COR-L47 (cell line): ENCODE measurements at regions not wholly inside any gene's neighbourhood (a gene's known extent, or its start where the extent isn't known, plus 50 kb on each side); places are given as distances from the start of the nearest gene placed in this dataset.
"Not testable (repeated sequence)": the region's sequence is repeated elsewhere in the genome, so short reads cannot be mapped to it uniquely, and the experiment has no call there.

Experiments
- DNase-seq: peaks from one replicate; lab custom pipeline; 2025; lab: John Stamatoyannopoulos, UW

GRCh38 chr14:106537597-106537996, 1011.2 kb downstream of the TMEM121 start:
- not testable (repeated sequence) for DNase-seq

- DNase-seq: no peak
These were observed 1011.8 kb downstream of the TMEM121 start for GRCh38 chr14:106538201-106538600.

- DNase-seq: no peak
These were observed 1021.5 kb downstream of the TMEM121 start for GRCh38 chr14:106547735-106548434.

GRCh38 chr14:106549064-106549463, 1022.7 kb downstream of the TMEM121 start:
- no peak for DNase-seq

- no peak for DNase-seq
These were observed 1024.9 kb downstream of the TMEM121 start for GRCh38 chr14:106551265-106551664.

- not testable (repeated sequence) for DNase-seq
These were observed 1029.8 kb downstream of the TMEM121 start for GRCh38 chr14:106556211-106556610.

- peak; percentile 25 for DNase-seq
These were observed 1030.4 kb downstream of the TMEM121 start for GRCh38 chr14:106556665-106557289.

- no peak for DNase-seq
These were observed 1036.1 kb downstream of the TMEM121 start for GRCh38 chr14:106562451-106562850.

GRCh38 chr14:106564058-106564643, 1037.8 kb downstream of the TMEM121 start:
- DNase-seq: peak; percentile 7

- no peak for DNase-seq
These were observed 1052.1 kb downstream of the TMEM121 start for GRCh38 chr14:106578481-106578880.

GRCh38 chr14:106579084-106579483, 1052.7 kb downstream of the TMEM121 start:
- no peak for DNase-seq

GRCh38 chr14:106585692-106586091, 1059.3 kb downstream of the TMEM121 start:
- no peak for DNase-seq

GRCh38 chr14:106586098-106586704, 1059.8 kb downstream of the TMEM121 start:
- no peak for DNase-seq

GRCh38 chr14:106591539-106591938, 1065.2 kb downstream of the TMEM121 start:
- not testable (repeated sequence) for DNase-seq

GRCh38 chr14:106592115-106592852, 1065.9 kb downstream of the TMEM121 start:
- DNase-seq: not testable (repeated sequence)

GRCh38 chr14:106599209-106599608, 1072.8 kb downstream of the TMEM121 start:
- no peak for DNase-seq

- DNase-seq: peak; percentile 48
These were observed 1079.4 kb downstream of the TMEM121 start for GRCh38 chr14:106605548-106606448.

- no peak for DNase-seq
These were observed 1080.6 kb downstream of the TMEM121 start for GRCh38 chr14:106606936-106607335.

GRCh38 chr14:106610691-106611090, 1084.3 kb downstream of the TMEM121 start:
- no peak for DNase-seq

GRCh38 chr14:106613256-106613655, 1086.9 kb downstream of the TMEM121 start:
- DNase-seq: no peak

GRCh38 chr14:106618471-106618951, 1092.1 kb downstream of the TMEM121 start:
- DNase-seq: peak; percentile 41
